Fibroblast of skin of abdomen (primary cell): ENCODE measurements at regions not wholly inside any gene's neighbourhood (a gene's known extent, or its start where the extent isn't known, plus 50 kb on each side); places are given as distances from the start of the nearest gene placed in this dataset.
A peak's percentile ranks its signal among the peaks of the same experiment; 100 is the strongest.
"Not testable (repeated sequence)": the region's sequence is repeated elsewhere in the genome, so short reads cannot be mapped to it uniquely, and the experiment has no call there.

Source experiments
- DNase-seq: peaks from one replicate; pipeline ENCODE4 v3.0.0-alpha.2; 2013

DNA sequence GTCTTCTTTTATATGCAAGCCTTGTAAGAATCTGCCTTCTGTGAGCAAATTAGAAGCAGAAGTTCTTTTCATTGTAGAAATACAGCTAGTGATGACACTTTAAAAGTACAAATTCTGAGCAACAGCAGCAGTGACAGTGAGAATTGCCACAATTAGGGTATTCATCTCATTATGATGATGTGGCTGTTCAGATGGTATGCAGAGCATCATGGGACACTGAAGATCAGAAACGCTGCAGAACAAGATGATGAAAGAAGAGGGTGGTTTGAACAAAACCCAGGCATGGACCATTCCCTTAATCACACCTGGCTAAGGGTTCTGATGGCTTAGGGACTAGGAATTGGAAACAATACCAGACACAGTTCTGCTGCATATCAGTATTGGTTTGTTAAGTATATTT is 312.7 kb upstream of the TBX18 start:
- peak; percentile 66 for DNase-seq

GRCh38 chr6:85071845-85072244 is 307.4 kb upstream of the TBX18 start:
- DNase-seq: not testable (repeated sequence)

DNA sequence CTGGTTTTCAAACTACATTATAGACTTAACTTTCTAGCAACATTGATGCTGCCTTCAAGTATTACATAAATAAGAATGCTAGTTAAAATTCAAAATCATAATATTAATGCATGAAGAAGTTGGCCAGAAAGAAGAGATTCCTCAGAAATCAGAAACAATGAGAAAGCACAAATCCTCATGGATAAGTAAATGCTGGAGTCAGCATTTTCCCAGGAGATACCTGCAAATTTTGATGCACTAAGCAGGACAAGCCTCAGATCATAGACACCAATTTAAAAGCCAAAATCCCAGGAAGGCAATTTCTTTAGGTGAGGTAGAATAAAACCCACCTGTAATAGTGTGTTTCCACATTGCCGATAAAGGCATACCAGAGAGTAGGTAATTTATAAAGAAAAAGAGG is 305.2 kb upstream of the TBX18 start:
- DNase-seq: no peak

DNA sequence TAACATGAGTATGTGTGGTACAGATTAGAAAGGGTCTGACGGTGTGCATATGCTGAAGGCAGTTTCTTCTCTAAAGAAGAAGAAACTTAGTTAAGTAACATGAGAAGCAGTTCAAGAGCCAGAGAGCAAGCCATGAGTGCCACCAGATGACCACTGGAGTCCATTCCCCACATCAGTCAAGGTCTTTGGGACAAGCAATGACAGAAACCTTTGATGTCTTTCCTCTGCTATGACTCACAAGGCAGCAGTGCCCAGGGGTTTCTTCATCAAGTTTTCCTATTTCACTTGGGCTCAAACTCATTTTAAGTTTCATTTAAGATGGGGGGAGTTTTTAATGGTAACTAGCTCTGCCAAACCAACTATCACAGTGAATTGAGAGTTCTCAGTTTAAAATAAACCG is 303.8 kb upstream of the TBX18 start:
- DNase-seq: no peak

DNA sequence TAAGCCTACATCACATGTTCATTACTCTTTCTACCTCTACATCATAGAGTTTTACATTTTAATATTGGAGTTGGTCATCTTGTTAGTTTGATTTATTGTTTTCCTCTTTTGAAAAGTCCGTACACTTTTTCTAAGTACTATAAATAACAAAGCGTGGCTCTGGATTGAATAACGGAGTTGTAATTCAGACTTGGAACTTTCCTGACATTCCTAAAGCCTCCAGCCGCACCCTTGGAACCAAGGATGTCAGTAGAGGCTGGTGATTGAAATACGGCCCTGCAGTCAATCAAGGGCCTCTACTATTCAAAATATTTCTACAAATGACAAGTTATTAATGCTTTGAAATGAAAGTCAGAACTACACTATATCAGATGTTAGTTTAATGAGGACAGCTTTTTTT is 301.9 kb upstream of the TBX18 start:
- no peak for DNase-seq

GRCh38 chr6:85065831-85066230 is 301.4 kb upstream of the TBX18 start:
- DNase-seq: peak; percentile 31

- DNase-seq: no peak
Measured at GRCh38 chr6:85063611-85064010, 299.2 kb upstream of the TBX18 start.

- no peak for DNase-seq
Measured at GRCh38 chr6:85062884-85063283, 298.5 kb upstream of the TBX18 start.

- DNase-seq: peak; percentile 37
Measured at GRCh38 chr6:85058806-85059205, 294.4 kb upstream of the TBX18 start.

GRCh38 chr6:85050149-85050548 is 285.8 kb upstream of the TBX18 start:
- DNase-seq: no peak

DNA sequence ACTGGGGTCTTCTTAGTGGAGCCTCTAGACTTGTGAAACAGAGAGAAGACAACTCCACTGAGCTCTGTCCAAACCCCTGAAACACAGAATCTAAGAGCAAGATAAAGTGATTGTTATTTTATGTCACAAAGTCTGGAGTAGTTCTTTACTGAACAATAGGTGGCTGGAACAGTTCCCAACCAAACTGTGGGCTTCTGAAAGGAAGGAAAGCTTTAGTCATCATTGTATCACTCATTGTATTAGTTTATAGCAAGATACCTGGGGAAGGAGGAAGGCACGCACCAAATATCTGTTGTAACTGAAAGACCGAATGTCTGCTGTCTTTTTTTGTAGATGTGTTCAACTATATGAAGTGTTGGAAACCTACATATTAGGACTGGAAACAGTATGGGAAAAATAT is 284.9 kb upstream of the TBX18 start:
- DNase-seq: peak; percentile 15

GRCh38 chr6:85047818-85048217 is 283.4 kb upstream of the TBX18 start:
- DNase-seq: no peak

DNA sequence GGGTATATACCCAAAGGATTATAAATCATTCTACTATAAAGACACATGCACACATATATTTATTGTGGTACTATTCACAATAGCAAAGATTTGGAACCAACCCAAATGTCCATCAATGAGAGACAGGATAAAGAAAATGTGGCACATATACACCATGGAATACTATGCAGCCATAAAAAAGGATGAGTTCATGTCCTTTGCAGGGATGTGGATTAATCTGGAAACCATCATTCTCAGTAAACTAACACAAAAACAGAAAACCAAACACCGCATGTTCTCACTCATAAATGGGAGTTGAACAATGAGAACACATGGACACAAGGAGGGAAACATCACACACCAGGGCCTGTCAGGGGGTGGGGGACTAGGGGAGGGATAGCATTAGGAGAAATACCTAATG is 281.4 kb upstream of the TBX18 start:
- not testable (repeated sequence) for DNase-seq

- peak; percentile 69 for DNase-seq
Measured at GRCh38 chr6:85044361-85044760, 280.0 kb upstream of the TBX18 start.

DNA sequence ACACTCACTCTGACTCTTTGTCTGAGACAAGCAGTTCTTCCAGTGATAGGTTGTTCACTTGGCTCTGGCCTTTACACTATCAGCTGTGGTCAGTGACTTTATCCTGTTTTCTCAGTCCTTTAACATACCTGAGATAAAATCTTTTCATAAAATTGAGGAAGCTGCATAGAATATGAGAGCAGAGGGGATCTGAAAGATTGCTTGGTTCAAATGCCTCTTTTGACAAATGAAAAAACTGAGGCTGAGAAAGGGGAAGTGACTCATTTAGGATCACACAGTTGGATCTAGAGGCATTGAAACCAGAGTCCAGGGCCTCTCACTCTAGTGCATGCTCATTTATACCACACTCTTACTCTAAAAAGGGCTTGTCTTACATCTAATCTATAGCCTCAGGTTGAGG is 277.0 kb upstream of the TBX18 start:
- no peak for DNase-seq

DNA sequence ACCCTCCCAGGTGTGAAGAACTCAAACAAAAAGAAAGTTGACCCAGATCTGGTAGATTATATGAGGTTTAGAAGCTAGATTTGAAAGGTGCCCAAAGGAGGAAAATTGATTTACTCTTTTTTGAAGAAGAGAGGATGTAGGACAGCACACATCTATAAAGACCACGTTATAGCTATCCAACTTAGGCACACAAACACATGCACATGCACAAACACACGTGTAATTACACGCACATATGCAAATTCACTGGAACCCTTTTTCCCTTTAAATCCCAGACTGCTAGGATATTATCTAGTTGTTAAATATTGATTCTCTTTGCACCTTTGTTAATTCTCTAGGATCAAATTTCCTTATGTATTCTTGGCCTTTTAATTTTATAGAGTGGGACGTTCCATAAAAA is 272.8 kb upstream of the TBX18 start:
- DNase-seq: no peak

- no peak for DNase-seq
Measured at GRCh38 chr6:85035766-85036165, 271.4 kb upstream of the TBX18 start.

DNA sequence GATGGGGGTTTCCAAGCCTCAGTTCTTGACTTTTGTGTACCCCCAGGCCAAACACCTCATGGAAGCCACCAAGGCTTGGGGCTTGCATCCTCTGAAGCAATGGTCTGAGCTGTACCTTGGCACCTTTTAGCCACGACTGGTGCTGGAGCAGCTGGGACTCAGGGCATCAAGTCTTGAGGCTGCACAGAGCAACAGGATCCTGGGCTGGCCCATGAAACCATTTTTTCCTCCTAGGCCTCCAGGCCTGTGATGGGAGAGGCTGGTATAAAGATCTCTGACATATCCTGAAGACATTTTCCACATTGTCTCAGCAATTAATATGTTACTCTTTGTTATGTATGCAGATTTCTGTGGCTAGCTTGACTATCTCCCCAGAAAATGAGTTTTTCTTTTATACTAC is 269.1 kb upstream of the TBX18 start:
- no peak for DNase-seq

GRCh38 chr6:85026021-85026420 is 261.6 kb upstream of the TBX18 start:
- no peak for DNase-seq

DNA sequence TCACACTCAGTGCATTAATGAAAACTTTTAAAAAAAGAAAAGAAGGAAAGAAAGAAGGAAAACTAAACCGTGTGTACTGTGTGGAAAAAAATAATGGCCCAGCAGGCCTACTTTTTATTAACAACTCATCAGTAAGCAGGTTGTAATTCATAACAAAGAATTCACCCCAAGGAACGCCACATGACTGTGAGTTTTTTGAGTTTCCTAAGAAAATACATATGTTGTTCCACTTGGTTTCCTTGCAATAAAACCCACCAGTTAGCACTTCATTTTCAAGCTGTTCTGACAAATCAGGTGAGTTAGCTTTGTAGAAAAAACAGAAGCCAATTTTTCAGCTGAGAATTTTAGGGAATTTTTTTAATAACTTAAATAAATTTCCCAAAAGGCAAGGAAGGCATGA is 259.3 kb upstream of the TBX18 start:
- DNase-seq: no peak

DNA sequence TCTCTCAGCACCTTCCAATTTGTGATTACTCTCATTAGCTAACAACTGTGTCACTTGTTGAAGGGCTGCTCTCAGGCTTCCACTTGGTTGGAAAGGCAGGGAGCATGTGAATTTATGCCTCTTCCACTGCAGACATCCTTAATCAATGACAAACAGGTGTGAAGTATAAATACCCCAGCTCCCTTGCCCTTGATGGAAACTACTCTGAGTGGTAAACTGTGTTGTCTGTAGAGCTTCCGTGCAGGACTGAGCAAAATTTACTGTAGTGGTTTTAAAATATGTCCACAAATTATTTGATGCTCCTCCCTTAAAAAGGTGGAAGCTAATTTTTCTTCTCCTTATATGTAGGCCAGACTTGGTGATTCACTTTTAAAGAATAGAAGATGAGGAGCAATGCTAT is 253.0 kb upstream of the TBX18 start:
- DNase-seq: no peak

DNA sequence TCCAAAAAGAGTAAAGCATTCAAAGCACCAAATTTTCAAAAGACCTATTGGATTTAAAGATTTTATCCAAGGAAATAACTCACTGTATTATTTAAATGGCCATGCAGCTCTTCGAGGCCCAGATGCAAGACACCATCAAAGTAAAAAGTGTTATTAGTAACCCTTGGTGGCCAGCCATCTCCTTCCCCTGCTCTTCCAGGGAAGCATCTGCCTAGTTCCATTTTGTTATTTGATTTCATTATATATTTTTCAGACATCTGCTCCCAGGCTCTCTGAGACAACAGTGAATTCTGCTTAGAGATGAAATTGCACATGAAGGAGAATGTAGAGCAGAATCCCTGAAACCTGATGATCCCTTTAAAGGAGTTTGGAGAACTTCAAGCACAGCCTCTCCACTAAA is 252.3 kb upstream of the TBX18 start:
- DNase-seq: no peak

GRCh38 chr6:85015396-85015990 is 251.1 kb upstream of the TBX18 start:
- DNase-seq: peak; percentile 52

- DNase-seq: no peak
Measured at GRCh38 chr6:85010865-85011264, 246.5 kb upstream of the TBX18 start.

- peak; percentile 88 for DNase-seq
Measured at GRCh38 chr6:85008296-85009009, 244.1 kb upstream of the TBX18 start.
